ENCODE measurements at regions not wholly inside any gene's neighbourhood (a gene's known extent, or its start where the extent isn't known, plus 50 kb on each side); places are given as distances from the start of the nearest gene placed in this dataset.

GRCh38 chr1:38231941-38232340 lies 185.3 kb upstream of the POU3F1 start:
- ChIA-PET CTCF (ENCODE audit: unreplicated experiment) (interaction anchor here (0.6 kb wide), 1 partner anchor 10 kb away, joined by 9 read pairs; no protein-coding TSS in a partner anchor), POLR2A (no interaction called here)
- BruUV-seq (replicated peaks): no TSS peak
- Histone ChIP-seq H3K4me2 (ENCODE audit: low read length) (no peak overlapping the region), H3K9me3 (ENCODE audit: low read length) (no peaks in the 10 kb centered on the region), H3K4me1 (ENCODE audit: insufficient read depth, low read length, poor library complexity, severe bottlenecking) (no peaks in the 10 kb centered on the region), H3K4me3 (ENCODE audit: low read depth, low read length, poor library complexity, severe bottlenecking) (no peak overlapping the region), H3K79me2 (ENCODE audit: insufficient read depth, low read depth, low read length) (no peaks in the 10 kb centered on the region), H4K20me1 (ENCODE audit: insufficient read depth, low read length) (no peaks in the 10 kb centered on the region), H3K36me3 (ENCODE audit: insufficient read depth, low read length) (no peaks in the 10 kb centered on the region), H3K9me2 (ENCODE audit: insufficient read depth, low read length) (no peaks in the 10 kb centered on the region), H3K27ac (ENCODE audit: low read depth, low read length, poor library complexity, severe bottlenecking) (no peak overlapping the region), H2AFZ (ENCODE audit: low read length) (no peak overlapping the region)
- intact Hi-C loops (cut with micrococcal nuclease; ENCODE audit: unreplicated experiment): no loop called here
- TF ChIP-seq EZH2phosphoT487 (IDR thresholded peaks at IDR 0.05; ENCODE audit: borderline replicate concordance, low read depth, low read length): no peak
- TF ChIP-seq, protein P1, sequence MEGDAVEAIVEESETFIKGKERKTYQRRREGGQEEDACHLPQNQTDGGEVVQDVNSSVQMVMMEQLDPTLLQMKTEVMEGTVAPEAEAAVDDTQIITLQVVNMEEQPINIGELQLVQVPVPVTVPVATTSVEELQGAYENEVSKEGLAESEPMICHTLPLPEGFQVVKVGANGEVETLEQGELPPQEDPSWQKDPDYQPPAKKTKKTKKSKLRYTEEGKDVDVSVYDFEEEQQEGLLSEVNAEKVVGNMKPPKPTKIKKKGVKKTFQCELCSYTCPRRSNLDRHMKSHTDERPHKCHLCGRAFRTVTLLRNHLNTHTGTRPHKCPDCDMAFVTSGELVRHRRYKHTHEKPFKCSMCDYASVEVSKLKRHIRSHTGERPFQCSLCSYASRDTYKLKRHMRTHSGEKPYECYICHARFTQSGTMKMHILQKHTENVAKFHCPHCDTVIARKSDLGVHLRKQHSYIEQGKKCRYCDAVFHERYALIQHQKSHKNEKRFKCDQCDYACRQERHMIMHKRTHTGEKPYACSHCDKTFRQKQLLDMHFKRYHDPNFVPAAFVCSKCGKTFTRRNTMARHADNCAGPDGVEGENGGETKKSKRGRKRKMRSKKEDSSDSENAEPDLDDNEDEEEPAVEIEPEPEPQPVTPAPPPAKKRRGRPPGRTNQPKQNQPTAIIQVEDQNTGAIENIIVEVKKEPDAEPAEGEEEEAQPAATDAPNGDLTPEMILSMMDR (conservative IDR thresholded peaks at IDR 0.05; ENCODE audit: low read length): no peak
- DNase-seq (ENCODE audit: low spot score): no peak

- no peaks in the 10 kb centered on the region for H3K36me3 ChIP-seq (ENCODE audit: insufficient read depth, low read length)
- ChIA-PET CTCF (ENCODE audit: unreplicated experiment) (no interaction called here), POLR2A (no interaction called here)
- H3K4me3 ChIP-seq (ENCODE audit: low read depth, low read length, poor library complexity, severe bottlenecking): no peak overlapping the region
- no peaks in the 10 kb centered on the region for H4K20me1 ChIP-seq (ENCODE audit: insufficient read depth, low read length)
- H3K9me2 ChIP-seq (ENCODE audit: insufficient read depth, low read length): no peaks in the 10 kb centered on the region
- no peak overlapping the region for H3K4me2 ChIP-seq (ENCODE audit: low read length)
- H3K27ac ChIP-seq (ENCODE audit: low read depth, low read length, poor library complexity, severe bottlenecking): no peak overlapping the region
- no TSS peak for BruUV-seq (replicated peaks)
- no peak for DNase-seq (ENCODE audit: low spot score)
- H3K79me2 ChIP-seq (ENCODE audit: insufficient read depth, low read depth, low read length): no peaks in the 10 kb centered on the region
- intact Hi-C loops (cut with micrococcal nuclease; ENCODE audit: unreplicated experiment): no loop called here
- TF ChIP-seq, protein P1 (conservative IDR thresholded peaks at IDR 0.05; ENCODE audit: low read length): no peak
- TF ChIP-seq EZH2phosphoT487 (IDR thresholded peaks at IDR 0.05; ENCODE audit: borderline replicate concordance, low read depth, low read length): no peak
- H2AFZ ChIP-seq (ENCODE audit: low read length): no peak overlapping the region
- no peaks in the 10 kb centered on the region for H3K9me3 ChIP-seq (ENCODE audit: low read length)
- no peaks in the 10 kb centered on the region for H3K4me1 ChIP-seq (ENCODE audit: insufficient read depth, low read length, poor library complexity, severe bottlenecking)
Measured at GRCh38 chr1:38228718-38229117, 182.1 kb upstream of the POU3F1 start.

DNA sequence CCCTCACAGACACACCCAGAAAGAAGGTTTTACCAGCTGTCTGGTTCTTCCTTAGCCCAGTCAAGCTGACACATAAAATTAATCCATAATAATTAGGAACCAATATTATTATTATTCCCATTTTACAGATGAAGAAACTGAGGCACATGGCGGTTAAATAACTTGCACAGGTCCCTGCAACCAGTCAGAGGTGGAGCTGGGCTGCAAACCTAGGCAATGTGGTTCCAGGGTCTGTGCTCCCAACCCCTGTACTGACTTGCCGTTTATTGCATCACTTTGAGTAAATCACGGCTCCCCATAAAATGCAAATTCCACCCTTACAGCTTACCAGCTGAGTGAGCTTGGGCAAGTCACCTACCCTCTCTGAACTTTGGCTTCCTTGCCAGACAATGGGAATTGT lies 179.2 kb upstream of the POU3F1 start:
- no peak for TF ChIP-seq EZH2phosphoT487 (IDR thresholded peaks at IDR 0.05; ENCODE audit: borderline replicate concordance, low read depth, low read length)
- TF ChIP-seq, protein P1 (conservative IDR thresholded peaks at IDR 0.05; ENCODE audit: low read length): no peak
- ChIA-PET POLR2A (no interaction called here), CTCF (ENCODE audit: unreplicated experiment) (no interaction called here)
- no peaks in the 10 kb centered on the region for H3K4me1 ChIP-seq (ENCODE audit: insufficient read depth, low read length, poor library complexity, severe bottlenecking)
- BruUV-seq (replicated peaks): no TSS peak
- no peak overlapping the region for H3K4me3 ChIP-seq (ENCODE audit: low read depth, low read length, poor library complexity, severe bottlenecking)
- no peak for DNase-seq (ENCODE audit: low spot score)
- intact Hi-C loops (cut with micrococcal nuclease; ENCODE audit: unreplicated experiment): no loop called here
- no peaks in the 10 kb centered on the region for H4K20me1 ChIP-seq (ENCODE audit: insufficient read depth, low read length)
- no peaks in the 10 kb centered on the region for H3K9me3 ChIP-seq (ENCODE audit: low read length)
- no peak overlapping the region for H2AFZ ChIP-seq (ENCODE audit: low read length)
- no peak overlapping the region for H3K4me2 ChIP-seq (ENCODE audit: low read length)
- H3K27ac ChIP-seq (ENCODE audit: low read depth, low read length, poor library complexity, severe bottlenecking): no peak overlapping the region
- no peaks in the 10 kb centered on the region for H3K9me2 ChIP-seq (ENCODE audit: insufficient read depth, low read length)
- H3K36me3 ChIP-seq (ENCODE audit: insufficient read depth, low read length): no peaks in the 10 kb centered on the region
- H3K79me2 ChIP-seq (ENCODE audit: insufficient read depth, low read depth, low read length): no peaks in the 10 kb centered on the region
